ENCODE measurements at regions not wholly inside any gene's neighbourhood (a gene's known extent, or its start where the extent isn't known, plus 50 kb on each side); places are given as distances from the start of the nearest gene placed in this dataset.

DNA sequence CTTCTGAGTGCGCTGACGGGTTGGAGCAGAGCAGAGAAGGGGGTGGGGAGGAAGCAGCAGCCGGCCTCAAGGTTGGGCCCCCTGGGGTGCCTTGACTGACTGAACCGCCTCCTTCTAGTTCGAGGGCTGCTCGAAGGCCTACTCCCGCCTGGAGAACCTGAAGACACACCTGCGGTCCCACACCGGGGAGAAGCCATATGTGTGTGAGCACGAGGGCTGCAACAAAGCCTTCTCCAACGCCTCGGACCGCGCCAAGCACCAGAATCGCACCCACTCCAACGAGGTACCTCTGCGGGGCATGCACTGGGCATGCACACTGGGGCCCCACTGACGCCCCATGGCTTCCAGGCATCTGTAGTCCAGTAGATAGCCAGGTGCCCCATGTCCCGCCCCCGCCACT, 246.9 kb downstream of the GLI2 start:
- FAIRE-seq = no peak

More for the DNA sequence above, 246.9 kb downstream of the GLI2 start:
- Histone ChIP-seq H3K79me2 (ENCODE audit: insufficient read depth, low read length) (no peaks in the 10 kb centered on the region), H3K27ac (ENCODE audit: extremely low read length, insufficient read depth, low read length) (no peak overlapping the region), H3K4me1 (ENCODE audit: insufficient read depth, low read length) (no peaks in the 10 kb centered on the region), H4K20me1 (ENCODE audit: insufficient read depth, low read length) (no peaks in the 10 kb centered on the region), H3K9ac (ENCODE audit: insufficient read depth, low read depth, low read length) (no peak overlapping the region), H3K36me3 (replicated peaks in 1 of 2; ENCODE audit: control insufficient read depth in 1 of 2, insufficient read depth in 2 of 2, low read length in 2 of 2) (no peaks in the 10 kb centered on the region), H3K27me3 (ENCODE audit: control insufficient read depth in 1 of 2, insufficient read depth in 2 of 2, low read length in 2 of 2) (peaks cover 15 to 61% of the 10 kb centered on the region in 2 experiments; a peak in 3 of 5 replicates), H2AFZ (ENCODE audit: low read length) (no peak overlapping the region), H3K4me2 (ENCODE audit: low read depth, low read length) (no peak overlapping the region), H3K4me3 (replicated peaks in 1 of 3; ENCODE audit: insufficient read depth in 1 of 3, low read depth in 2 of 3, low read length in 3 of 3) (no peak overlapping the region), H3K9me3 (ENCODE audit: low read length) (no peaks in the 10 kb centered on the region)
- no peak for TF ChIP-seq NONO (IDR thresholded peaks at IDR 0.05)
- TF ChIP-seq NONO (CRISPR knock-in tag; conservative IDR thresholded peaks at IDR 0.05) = no peak
- no peak for TF ChIP-seq IRX3 (CRISPR knock-in tag; IDR thresholded peaks at IDR 0.05; ENCODE audit: borderline replicate concordance, low read depth)
- TF ChIP-seq, protein P1, sequence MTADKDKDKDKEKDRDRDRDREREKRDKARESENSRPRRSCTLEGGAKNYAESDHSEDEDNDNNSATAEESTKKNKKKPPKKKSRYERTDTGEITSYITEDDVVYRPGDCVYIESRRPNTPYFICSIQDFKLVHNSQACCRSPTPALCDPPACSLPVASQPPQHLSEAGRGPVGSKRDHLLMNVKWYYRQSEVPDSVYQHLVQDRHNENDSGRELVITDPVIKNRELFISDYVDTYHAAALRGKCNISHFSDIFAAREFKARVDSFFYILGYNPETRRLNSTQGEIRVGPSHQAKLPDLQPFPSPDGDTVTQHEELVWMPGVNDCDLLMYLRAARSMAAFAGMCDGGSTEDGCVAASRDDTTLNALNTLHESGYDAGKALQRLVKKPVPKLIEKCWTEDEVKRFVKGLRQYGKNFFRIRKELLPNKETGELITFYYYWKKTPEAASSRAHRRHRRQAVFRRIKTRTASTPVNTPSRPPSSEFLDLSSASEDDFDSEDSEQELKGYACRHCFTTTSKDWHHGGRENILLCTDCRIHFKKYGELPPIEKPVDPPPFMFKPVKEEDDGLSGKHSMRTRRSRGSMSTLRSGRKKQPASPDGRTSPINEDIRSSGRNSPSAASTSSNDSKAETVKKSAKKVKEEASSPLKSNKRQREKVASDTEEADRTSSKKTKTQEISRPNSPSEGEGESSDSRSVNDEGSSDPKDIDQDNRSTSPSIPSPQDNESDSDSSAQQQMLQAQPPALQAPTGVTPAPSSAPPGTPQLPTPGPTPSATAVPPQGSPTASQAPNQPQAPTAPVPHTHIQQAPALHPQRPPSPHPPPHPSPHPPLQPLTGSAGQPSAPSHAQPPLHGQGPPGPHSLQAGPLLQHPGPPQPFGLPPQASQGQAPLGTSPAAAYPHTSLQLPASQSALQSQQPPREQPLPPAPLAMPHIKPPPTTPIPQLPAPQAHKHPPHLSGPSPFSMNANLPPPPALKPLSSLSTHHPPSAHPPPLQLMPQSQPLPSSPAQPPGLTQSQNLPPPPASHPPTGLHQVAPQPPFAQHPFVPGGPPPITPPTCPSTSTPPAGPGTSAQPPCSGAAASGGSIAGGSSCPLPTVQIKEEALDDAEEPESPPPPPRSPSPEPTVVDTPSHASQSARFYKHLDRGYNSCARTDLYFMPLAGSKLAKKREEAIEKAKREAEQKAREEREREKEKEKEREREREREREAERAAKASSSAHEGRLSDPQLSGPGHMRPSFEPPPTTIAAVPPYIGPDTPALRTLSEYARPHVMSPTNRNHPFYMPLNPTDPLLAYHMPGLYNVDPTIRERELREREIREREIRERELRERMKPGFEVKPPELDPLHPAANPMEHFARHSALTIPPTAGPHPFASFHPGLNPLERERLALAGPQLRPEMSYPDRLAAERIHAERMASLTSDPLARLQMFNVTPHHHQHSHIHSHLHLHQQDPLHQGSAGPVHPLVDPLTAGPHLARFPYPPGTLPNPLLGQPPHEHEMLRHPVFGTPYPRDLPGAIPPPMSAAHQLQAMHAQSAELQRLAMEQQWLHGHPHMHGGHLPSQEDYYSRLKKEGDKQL (CRISPR knock-in tag; IDR thresholded peaks at IDR 0.05; ENCODE audit: low read depth) = no peak
- TF ChIP-seq HNRNPL (IDR thresholded peaks at IDR 0.05; ENCODE audit: low read depth, low read length) = no peak
- TF ChIP-seq, protein P2, sequence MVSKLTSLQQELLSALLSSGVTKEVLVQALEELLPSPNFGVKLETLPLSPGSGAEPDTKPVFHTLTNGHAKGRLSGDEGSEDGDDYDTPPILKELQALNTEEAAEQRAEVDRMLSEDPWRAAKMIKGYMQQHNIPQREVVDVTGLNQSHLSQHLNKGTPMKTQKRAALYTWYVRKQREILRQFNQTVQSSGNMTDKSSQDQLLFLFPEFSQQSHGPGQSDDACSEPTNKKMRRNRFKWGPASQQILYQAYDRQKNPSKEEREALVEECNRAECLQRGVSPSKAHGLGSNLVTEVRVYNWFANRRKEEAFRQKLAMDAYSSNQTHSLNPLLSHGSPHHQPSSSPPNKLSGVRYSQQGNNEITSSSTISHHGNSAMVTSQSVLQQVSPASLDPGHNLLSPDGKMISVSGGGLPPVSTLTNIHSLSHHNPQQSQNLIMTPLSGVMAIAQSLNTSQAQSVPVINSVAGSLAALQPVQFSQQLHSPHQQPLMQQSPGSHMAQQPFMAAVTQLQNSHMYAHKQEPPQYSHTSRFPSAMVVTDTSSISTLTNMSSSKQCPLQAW (CRISPR knock-in tag; IDR thresholded peaks at IDR 0.05) = no peak
- 21% methylated on average over 14 of the region's 20 CpGs for WGBS (ENCODE audit: low lambda C conversion rate)
- BruUV-seq (replicated peaks) = no TSS peak
- ChIA-PET POLR2A (no interaction called here), CTCF (ENCODE audit: low intra/inter-chr PET ratio, low total read pairs) (no interaction called here)
- intact Hi-C loops (cut with micrococcal nuclease; ENCODE audit: unreplicated experiment) = no loop called here
- ATAC-seq (no peak), DNase-seq (ENCODE audit: low spot score) (no peak)
- in situ Hi-C loops (cut with HindIII; ENCODE audit: extremely low pct_ligation_motif_present, low pct_unique_long_range_greater_than_20kb) = no loop called here

All from HepG2 (cell line).